ENCODE measurements at regions not wholly inside any gene's neighbourhood (a gene's known extent, or its start where the extent isn't known, plus 50 kb on each side); places are given as distances from the start of the nearest gene placed in this dataset.

GRCh38 chr3:106059953-106060517 lies 191.2 kb upstream of the CBLB start:
- H4K20me1 ChIP-seq (ENCODE audit: insufficient read depth): no peaks in the 10 kb centered on the region
- H3K27ac ChIP-seq (ENCODE audit: low read depth in 2 of 2, low read length in 1 of 2): no peak overlapping the region
- POLR2A ChIA-PET: no interaction called here
- H3K9me3 ChIP-seq: no peaks in the 10 kb centered on the region; the same call in 1 of the 2 replicates
- H3K79me2 ChIP-seq (ENCODE audit: insufficient read depth): no peaks in the 10 kb centered on the region
- no peak overlapping the region for H3K4me3 ChIP-seq (ENCODE audit: low read depth in 2 of 2, low read length in 1 of 2)
- 55% methylated on average over 2 of the region's 2 CpGs for WGBS (ENCODE audit: low lambda C conversion rate)
- H3K27me3 ChIP-seq (ENCODE audit: insufficient read depth): no peaks in the 10 kb centered on the region
- H3F3A ChIP-seq (replicated peaks; ENCODE audit: insufficient read depth): no peaks in the 10 kb centered on the region
- no peak for DNase-seq
- no peak for TF ChIP-seq RFX5 (IDR thresholded peaks at IDR 0.05; ENCODE audit: low read length)
- TF ChIP-seq ZBTB33 (IDR thresholded peaks at IDR 0.05; ENCODE audit: borderline replicate concordance, low read depth): no peak
- no peak for TF ChIP-seq POLR2AphosphoS5 (IDR thresholded peaks at IDR 0.05; ENCODE audit: low read depth, low read length)
- no peak for TF ChIP-seq SIN3A (IDR thresholded peaks at IDR 0.05; ENCODE audit: borderline replicate concordance, low read depth, low read length)
- no peak for TF ChIP-seq REST (IDR thresholded peaks at IDR 0.05; ENCODE audit: low read depth, low read length)
- TF ChIP-seq PBX3 (IDR thresholded peaks at IDR 0.05): no peak
- no peak for TF ChIP-seq CTCF (IDR thresholded peaks at IDR 0.05)
- TF ChIP-seq MXI1 (IDR thresholded peaks at IDR 0.05; ENCODE audit: low read depth, low read length): no peak
- no peak for TF ChIP-seq NRF1 (IDR thresholded peaks at IDR 0.05; ENCODE audit: low read depth, low read length)
- no peak for TF ChIP-seq USF2 (IDR thresholded peaks at IDR 0.05; ENCODE audit: borderline replicate concordance, low read depth, low read length)
- no peak for TF ChIP-seq RCOR1 (IDR thresholded peaks at IDR 0.05; ENCODE audit: low read length)
- no peak for TF ChIP-seq MEF2A (IDR thresholded peaks at IDR 0.05; ENCODE audit: borderline replicate concordance, low read depth)
- TF ChIP-seq NFIC (IDR thresholded peaks at IDR 0.05; ENCODE audit: borderline replicate concordance): no peak
- TF ChIP-seq TEAD4 (IDR thresholded peaks at IDR 0.05; ENCODE audit: borderline replicate concordance, insufficient read depth): no peak
- TF ChIP-seq FOXJ3 (CRISPR knock-in tag; IDR thresholded peaks at IDR 0.05): no peak
- H3K36me3 ChIP-seq (replicated peaks in 1 of 2; ENCODE audit: control insufficient read depth in 1 of 2, insufficient read depth in 2 of 2, low read length in 1 of 2): no peaks in the 10 kb centered on the region
- H3K4me2 ChIP-seq: no peak overlapping the region
- H2AFZ ChIP-seq (ENCODE audit: low read depth): no peak overlapping the region
- CTCF ChIA-PET: no interaction called here
- no peaks in the 10 kb centered on the region for H3K9me2 ChIP-seq
- no peak overlapping the region for H3K9ac ChIP-seq
- H3K4me1 ChIP-seq (ENCODE audit: control insufficient read depth in 1 of 2, insufficient read depth in 2 of 2, low read depth in 1 of 2, low read length in 1 of 2): no peaks in the 10 kb centered on the region

Measured in SK-N-SH (cell line).